ENCODE measurements at regions not wholly inside any gene's neighbourhood (a gene's known extent, or its start where the extent isn't known, plus 50 kb on each side); places are given as distances from the start of the nearest gene placed in this dataset.
"Not testable (repeated sequence)": the region's sequence is repeated elsewhere in the genome, so short reads cannot be mapped to it uniquely, and the experiment has no call there.

DNA sequence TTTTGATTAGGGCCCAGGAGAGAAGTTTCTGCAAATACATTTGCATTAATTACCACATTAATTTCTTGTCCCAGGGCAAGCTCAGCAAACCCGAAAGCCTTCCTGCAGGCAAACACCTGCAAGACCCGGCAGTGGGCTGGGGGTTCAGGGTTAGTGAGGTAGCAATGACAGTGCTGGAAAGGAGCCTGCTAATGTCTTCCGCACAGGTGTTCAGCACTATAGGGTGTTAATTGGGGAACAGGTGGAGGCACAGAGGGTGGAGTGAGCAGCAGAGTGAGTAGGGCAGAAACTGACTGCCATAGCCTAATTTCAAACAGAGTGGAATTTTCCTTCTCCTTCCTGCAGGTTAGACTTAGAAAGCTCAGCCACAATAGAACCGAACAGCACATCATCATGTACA lies 50.9 kb upstream of the UBASH3B start:
- DNase-seq (ENCODE audit: low spot score): no peak

DNA sequence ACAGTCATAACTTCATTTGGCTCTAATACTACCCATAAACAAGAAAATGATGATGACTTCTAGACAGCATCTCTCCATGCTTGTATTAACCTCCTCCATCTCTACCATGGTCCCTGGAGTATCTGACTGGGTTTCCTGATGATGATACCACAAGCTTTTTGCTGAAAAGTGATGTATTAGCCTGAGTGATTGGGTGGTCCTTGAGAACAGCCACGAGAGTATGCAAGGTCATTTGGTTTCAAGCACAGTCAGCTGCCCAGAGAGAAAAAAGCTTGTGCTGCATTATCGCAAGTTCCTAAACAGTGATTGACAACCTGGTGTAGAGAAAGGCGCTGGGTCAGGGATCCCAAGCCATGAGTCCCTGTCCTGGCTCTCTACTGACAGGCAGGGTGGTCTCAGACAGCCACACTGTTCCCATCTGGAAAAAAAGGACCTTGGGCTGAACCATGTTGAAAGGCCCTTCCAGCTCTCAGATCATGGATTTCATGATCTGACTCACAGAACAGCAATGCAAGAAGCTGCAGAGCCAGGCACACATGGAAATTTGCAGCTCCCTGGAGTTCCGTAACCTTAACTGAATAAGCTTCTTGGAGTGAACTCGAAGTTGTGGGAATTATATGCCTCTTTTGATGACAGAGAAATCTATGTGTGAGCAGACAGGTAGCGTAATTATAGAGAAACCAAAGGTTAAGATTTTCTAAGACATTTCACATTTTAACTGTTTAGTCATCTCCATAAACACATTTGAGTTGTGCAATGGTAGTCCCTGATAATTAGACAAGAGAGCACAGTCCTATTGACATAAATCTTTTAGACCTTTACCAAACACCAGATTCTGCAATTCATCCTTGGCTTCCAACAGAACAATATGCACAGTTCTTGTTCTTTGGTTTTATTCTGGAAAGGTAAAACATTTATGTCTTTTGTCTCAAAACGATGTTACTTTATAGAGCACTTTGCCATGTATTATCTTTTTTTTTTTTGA lies 54.1 kb upstream of the UBASH3B start:
- DNase-seq (ENCODE audit: low spot score): no peak

DNA sequence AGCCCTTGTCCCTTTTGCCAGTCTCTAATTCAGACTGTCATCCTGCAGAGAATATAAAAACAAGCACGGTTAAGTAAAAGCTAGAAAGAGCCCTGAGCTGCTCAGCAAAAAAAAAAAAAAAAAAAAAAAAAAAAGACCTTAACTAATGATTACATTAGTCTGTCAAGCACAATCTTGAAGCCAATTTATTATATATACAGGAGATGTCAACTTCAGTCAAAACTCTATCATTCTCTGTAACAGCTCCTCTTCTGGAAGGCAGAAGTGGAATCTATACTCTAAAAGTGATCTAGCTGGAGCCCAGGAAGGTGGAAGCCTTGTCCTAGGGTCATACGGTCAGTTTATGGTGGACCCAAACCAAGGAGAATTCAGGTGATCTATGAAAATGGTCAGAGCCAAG lies 55.2 kb upstream of the UBASH3B start:
- DNase-seq (ENCODE audit: low spot score): no peak

DNA sequence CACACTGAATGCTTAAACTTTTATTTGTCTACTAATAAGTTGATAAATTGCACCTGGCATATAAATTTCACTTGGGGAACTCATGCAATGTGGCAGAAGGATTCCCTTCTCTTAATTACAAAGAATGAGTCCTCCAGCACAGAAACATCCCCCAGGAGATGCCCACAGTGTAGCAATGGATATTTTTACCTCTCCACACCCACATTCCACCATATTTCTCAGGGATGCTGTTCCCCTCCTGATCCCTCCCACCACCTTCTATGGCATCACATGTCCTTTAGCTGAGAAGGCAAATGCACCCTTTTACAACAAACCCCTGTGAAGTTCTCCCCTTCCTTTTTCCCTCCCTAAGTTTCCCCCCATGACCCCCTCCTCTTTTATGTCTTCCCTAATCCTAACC lies 56.1 kb upstream of the UBASH3B start:
- no peak for DNase-seq (ENCODE audit: low spot score)

DNA sequence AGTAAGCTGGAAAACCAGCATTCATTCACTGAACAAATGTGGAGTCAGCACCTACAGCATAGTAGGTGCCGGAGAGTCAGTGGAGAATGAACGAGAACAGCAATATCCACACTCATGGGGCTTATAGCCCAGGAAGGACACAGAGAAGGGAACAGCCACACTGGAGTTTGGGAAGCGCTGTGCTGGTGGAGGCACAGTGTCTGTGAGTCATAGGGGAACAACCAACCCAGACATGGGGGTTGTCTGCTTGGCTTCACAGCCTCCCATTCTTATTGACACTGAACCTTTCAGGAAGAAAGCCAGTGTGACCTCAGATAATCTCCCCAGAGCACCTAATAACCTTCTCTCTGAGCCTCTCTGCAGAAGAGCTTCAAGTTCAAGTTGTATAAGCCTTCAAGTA lies 56.6 kb upstream of the UBASH3B start:
- no peak for DNase-seq (ENCODE audit: low spot score)

DNA sequence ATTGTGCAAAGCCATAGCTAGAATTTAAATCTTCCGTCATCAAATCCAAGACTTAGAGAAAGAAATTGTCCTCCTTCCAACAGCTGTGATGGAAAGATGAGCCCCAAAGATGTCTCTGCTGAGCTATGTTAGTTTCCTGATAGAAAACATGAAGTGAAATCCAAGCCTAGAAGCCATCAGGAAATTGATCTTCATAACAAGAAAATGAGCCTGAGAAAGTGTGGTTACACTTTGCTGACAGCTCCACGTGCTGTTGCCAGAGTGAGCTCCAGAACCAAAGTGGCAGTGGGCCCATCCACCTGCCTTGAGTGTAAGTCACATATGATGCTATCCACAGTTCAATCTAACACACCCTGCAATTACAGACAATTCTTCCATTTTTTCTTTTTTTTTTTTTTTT lies 58.0 kb upstream of the UBASH3B start:
- no peak for DNase-seq (ENCODE audit: low spot score)

DNA sequence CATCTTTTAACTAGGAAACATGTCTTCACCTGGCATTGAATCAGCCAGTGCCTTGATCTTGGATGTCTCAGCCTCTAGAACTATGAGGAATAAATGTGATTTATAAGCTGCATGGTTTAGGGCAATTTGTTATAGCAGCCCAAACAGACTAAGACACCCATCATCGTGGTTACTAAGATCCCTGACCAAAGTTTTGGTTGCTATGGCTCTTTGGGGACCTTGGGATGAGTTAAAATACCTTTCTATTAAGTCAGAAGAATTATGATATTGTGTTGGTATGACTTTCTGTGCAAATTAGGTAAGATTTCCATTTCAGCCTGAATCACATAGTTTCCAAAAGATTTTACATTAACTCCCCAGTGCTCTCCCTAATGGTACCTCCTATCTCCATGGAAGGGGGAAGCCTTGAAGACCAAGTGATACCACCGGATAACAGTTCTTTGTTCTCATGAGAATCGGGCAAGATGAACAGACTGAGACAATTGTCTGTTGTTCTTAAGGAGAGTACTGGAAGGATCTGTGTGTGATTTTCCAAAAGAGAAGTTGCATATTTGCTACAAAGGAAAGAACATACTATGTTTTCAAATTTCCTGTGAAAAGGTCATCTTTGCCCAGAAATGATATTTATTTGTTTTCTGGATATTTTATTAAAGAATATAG lies 60.4 kb upstream of the UBASH3B start:
- no peak for DNase-seq (ENCODE audit: low spot score)

DNA sequence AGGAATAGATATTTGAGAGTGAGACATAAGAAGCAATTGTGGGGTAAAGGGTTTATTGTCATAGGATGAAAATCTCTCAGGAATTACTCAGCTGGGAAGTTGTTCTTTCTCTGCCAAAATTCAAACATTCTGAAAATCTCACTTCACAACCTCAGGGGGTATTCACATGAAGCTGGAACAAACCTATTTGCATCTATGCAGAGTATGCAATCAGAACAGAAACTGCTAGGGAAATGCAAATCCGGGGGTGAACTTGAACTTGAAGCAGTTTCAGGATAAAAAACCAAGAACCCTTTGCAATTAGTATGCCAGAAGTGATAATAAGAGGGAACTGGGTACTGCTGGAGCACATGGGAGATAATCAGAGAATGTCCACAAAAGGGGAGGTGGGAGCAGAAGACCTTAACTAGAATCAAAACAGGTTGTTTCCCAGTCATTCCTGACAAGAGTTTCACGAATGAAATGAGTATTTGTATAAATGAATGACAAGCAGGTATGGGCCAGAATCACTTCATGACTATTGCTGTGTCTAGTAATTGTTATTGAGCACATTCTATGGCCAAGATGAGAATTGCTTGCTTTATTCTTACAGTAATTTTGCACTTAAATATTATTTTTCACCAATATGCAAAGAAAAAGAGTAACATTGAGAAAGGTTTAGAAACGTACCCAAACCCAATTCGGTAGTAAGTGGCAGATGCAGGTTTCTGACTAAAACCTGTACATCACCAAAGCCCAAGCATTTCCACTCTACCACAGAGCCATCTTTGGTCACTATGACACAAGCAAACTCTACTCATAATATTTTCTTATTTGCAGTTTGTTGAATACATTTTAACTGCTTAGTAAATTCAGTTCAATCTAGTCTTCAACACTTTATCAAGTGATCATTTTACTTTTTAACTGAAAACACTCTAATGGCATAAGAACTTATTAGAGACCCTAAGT lies 61.8 kb upstream of the UBASH3B start:
- DNase-seq (ENCODE audit: low spot score): no peak

DNA sequence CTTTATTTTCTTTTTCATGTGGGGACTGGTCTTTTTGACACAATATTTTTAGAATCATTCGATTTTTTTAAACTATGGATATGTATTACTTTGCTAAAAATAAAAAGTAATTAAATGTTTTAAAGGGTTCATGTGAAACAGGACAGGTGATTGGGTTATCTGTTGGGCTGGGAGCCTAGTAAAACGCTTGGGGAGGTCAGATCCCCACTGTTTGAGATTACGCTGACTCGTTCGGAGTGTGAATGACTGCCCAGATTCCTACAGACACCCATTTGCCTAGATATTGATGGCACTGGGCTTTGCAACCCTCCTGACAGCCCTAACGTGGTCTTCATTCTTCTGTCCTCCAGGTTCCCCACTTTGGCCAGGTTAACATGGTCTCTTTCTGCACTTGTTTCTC lies 62.9 kb upstream of the UBASH3B start:
- no peak for DNase-seq (ENCODE audit: low spot score)

DNA sequence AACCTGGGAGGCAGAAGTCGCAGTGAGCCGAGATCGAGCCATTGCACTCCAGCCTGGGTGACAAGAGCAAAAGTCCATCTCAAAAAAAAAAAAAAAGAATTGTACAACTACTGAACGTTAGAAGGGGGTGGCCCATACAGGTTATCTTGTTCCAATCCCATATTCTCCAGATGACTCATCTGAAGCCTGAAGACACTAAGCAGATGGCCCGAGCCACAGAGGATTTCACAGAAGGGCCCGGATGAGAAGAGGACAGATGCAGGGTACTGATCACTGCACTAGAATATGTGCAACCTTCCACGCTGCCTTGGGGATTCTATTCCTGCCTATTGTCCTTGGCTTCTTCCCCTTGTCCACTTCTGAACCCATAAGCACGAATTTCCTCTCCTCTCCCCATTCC lies 70.9 kb upstream of the UBASH3B start:
- no peak for DNase-seq (ENCODE audit: low spot score)

DNA sequence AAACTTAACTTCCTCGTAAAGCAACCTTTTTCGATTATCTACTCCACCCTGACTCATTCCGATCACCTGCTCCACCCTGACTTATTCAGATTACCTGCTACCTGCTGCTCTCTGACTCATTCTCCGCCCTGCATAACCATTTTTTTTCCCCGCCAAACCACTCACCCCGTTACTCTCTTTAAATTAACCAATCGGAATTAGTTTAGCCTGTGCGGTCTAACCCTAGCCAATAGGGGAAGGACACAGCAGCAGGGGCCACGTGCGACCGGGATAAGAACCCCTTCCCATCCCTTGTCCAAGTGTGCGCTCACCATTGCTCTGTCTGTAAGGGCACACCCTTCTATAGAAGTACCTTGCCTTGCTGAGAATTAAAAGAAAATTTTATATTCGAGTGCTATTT lies 75.5 kb upstream of the UBASH3B start:
- peak; percentile 52 for DNase-seq (ENCODE audit: low spot score)

DNA sequence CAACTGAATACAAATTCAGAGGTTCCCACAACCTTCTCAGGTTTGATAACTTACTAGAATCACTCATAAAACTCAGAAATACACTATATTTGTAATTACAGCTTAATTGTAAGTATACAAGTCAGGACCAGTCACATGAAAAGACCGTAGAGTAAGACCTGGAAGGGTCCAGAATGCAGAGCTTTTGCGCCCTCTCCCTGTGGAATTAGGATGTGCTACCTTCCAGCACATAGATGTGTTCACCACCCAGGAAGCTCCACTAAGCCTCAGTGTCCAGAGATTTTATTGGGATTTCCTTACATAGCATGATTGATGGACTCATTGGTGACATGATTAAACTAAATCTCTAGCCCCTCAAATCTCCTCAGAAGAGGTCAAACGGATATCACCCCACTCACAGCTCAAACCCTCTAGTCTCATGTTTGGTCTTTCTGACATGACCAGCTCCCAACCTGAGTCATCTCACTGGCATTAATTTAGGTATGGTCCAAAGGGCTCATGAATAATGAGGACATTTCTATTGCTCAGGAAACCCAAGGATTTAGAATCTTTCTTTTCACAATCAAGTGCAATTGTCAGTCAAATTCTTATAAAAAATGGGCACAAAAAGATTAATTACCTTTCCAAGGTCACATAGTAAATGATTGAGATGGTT lies 77.2 kb upstream of the UBASH3B start:
- DNase-seq (ENCODE audit: low spot score): no peak

DNA sequence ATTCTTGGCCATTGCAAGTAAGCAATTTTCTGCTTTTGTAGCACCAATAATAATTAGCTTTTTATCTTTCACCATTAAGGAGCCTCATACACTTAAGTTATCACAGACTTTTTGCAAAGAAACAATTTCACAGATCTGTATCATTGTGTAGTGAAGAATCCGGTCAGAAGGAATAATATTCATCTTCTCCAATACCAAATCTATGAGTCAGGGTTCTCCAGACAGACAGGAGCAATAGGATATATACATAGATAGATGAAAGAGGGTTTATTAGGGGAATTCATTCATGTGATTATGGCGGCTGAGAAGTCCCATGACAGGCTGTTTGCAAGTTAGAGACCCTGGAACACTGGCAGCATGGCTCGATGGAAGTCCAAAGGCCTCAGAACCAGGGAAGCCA lies 82.9 kb upstream of the UBASH3B start:
- DNase-seq (ENCODE audit: low spot score): no peak

DNA sequence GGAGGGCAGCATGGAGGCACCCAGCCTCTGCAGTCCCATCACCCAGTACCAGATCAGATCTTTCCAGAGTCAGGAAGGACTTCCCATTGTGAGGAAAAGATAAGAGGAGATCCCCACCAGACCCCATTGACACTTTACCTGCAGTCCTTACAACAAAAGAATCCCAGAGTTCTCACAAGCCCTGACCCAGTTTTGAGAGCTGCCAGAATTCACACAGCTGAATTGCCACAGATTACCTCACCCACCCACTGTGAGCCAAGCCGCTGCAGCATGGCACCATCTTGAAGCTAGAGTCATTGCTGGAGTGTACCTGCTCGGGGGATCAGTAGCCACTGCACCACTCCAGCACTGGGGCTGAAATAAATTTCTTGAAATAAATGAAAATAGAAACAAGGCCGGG lies 91.8 kb upstream of the UBASH3B start:
- no peak for DNase-seq (ENCODE audit: low spot score)

DNA sequence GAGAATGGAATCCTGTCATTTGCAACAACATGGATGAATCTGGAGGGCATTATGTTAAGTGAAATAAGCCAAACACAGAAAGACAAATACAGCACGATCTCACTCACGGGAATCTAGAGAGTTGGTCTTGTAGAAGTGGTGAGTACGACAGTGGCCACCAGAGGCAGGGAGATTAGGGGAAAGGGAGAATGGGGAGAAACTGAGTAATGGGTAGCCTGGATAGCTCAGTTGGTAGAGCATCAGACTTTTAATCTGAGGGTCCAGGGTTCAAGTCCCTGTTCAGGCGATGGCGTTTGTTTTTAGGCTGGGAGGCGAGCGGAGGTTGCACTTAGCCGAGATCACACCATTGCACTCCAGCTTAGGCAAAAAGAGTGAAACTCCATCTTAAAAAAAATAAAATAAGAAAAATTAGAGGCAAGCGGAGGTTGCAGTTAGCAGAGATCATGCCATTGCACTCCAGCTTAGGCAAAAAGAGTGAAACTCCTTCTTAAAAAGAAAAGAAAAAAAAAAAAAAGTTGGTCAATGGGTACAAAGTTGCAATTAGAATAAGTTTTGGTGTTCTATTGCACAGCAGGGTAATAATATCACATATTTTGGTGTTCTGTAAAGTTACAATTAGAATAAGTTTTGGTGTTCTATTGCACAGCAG lies 95.7 kb upstream of the UBASH3B start:
- no peak for DNase-seq (ENCODE audit: low spot score)

DNA sequence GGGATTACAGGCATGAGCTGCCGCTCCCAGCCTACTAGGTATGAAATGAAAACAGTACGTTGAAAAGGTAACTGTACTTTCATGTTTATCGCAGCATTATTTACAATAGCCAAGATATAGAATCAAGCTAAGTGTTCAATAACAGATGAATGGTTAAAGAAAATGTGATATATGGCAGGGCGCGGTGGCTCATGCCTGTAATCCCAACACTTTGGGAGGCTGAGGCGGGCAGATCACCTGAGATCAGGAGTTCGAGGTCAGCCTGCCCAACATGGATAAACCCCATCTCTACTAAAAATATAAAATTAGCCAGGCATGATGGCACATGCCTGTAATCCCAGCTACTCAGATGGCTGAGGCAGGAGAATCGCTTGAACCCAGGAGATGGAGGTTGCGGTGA lies 96.3 kb upstream of the UBASH3B start:
- DNase-seq (ENCODE audit: low spot score): not testable (repeated sequence)

DNA sequence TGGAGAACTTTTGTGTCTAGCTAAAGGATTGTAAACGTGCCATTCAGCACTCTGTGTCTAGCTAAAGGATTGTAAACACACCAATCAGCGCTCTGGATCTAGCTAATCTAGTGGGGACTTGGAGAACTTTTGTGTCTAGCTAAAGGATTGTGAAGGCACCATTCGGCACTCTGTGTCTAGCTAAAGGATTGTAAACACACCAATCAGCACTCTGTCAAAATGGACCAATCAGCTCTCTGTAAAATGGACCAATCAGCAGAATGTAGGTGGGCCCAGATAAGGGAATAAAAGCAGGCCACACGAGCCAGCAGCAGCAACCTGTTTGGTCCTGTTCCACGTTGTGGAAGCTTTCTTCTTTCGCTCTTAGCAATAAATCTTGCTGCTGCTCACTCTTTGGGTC lies 98.4 kb upstream of the UBASH3B start:
- DNase-seq (ENCODE audit: low spot score): not testable (repeated sequence)

DNA sequence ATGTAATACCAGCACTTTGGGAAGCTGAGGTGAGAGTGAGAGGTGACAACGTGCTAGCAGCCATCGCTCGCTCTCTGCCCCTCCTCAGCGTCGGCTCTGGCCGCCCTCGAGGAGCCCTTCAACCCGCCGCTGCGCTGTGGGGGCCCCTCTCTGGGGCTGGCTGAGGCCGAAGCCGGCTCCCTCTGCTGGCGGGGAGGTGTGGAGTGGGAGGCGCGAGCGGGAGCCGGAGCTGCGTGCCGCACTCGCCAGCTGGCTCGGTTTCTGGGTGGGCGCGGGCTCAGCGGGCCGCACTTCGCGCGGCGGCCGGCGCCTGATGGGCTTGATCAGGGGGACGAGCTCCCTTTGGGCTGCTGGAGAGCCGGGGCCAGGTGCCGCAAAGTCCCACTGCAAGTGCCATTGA lies 98.9 kb upstream of the UBASH3B start:
- no peak for DNase-seq (ENCODE audit: low spot score)

DNA sequence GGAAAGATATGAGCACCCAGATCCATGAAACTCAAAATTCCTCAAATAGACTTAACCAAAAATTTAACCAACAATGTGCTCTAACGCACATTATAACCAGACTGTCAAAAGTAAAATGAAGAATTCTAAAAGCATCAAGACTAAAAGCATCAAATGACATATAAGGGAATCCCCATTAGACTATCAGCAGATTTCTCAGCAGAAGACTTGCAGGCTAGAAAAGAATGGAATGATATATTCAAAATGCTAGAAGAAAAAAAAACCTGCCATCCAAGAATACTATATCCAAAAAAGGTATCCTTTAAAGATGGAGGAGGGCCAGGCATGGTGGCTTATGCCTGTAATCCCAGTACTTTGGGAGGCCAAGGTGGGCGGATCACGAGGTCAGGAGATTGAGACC lies 117.5 kb upstream of the UBASH3B start:
- no peak for DNase-seq (ENCODE audit: low spot score)

DNA sequence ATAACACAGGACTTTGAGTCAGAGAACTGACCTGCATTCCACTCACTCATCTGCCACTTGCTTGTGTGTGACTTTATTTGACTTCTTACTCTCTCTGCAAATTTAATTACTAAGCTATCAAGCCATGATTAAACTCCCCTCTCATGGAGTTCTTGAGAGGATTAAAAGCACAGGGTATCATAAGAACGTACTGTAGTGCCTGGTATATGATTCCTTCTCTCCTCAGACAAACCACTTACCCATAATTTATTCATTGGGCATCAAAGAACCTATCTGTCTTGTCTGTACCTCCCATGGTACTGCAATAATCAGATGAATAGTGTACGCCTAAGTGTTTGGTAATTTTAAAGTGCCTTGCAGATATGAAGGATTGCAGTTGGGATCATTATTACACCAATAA lies 130.6 kb upstream of the UBASH3B start:
- DNase-seq (ENCODE audit: low spot score): no peak
